Retinal pigment epithelial cell (primary cell): ENCODE measurements at regions not wholly inside any gene's neighbourhood (a gene's known extent, or its start where the extent isn't known, plus 50 kb on each side); places are given as distances from the start of the nearest gene placed in this dataset.

Source experiments
- DNase-seq: peaks from one replicate; pipeline ENCODE4 v3.0.0-alpha.2; 2010; ENCODE audit warnings: low read depth
- H3K4me3 ChIP-seq: 2 replicates; pipeline ENCODE4 v1.5.1; 2011; ENCODE audit warnings: mild to moderate bottlenecking, low read length, control low read depth, moderate library complexity
- TF ChIP-seq, protein P1 (sequence below): conservative IDR thresholded peaks from 2 replicates; pipeline ENCODE4 v1.5.1; 2011; ENCODE audit warnings: low read depth, low read length, control low read depth, inconsistent platforms

DNA sequence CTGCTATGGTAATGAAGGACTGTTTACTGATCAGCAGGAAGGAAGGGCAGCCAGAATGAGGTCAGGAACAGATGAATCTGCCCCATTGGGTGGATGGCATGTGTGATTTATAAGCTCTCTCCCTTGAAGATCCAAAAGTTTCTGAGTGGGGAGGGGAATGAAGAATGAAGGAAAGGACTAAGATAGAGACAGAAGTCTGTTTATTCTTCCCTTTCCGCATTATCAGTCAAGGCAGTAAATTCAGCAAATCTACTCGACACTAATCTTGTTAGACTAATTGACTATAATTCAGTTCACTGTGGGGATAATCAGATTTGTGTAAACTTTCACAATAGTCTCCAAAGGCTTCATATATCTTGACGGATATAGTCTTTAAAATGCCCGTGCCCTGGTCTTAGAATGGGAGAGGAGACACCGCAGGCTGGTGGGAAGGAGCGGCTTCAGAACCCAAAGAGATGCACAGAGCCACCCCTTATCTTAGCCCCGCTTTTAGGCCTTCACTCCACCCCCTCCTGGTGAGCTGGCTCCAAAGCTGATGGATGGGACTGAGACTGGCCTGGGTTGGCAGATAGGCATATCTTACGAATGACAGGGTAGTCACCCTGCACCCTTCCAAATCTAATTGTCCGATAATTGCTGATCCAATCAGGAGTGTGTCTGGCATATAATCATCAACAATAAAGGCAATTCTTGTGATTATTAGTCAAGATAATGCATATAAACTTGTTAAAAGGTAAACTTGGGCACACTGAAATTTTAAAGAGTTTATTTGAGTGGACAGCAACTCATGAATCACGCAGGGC is 76.0 kb upstream of the PPM1J start:
- peak; percentile 25 for DNase-seq
- H3K4me3 ChIP-seq: no peak overlapping the region

GRCh38 chr1:112788561-112788960 is 73.4 kb upstream of the PPM1J start:
- TF ChIP-seq, protein P1, sequence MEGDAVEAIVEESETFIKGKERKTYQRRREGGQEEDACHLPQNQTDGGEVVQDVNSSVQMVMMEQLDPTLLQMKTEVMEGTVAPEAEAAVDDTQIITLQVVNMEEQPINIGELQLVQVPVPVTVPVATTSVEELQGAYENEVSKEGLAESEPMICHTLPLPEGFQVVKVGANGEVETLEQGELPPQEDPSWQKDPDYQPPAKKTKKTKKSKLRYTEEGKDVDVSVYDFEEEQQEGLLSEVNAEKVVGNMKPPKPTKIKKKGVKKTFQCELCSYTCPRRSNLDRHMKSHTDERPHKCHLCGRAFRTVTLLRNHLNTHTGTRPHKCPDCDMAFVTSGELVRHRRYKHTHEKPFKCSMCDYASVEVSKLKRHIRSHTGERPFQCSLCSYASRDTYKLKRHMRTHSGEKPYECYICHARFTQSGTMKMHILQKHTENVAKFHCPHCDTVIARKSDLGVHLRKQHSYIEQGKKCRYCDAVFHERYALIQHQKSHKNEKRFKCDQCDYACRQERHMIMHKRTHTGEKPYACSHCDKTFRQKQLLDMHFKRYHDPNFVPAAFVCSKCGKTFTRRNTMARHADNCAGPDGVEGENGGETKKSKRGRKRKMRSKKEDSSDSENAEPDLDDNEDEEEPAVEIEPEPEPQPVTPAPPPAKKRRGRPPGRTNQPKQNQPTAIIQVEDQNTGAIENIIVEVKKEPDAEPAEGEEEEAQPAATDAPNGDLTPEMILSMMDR: no peak
- H3K4me3 ChIP-seq: no peak overlapping the region
- DNase-seq: no peak

More for the DNA sequence above, 76.0 kb upstream of the PPM1J start:
- TF ChIP-seq, protein P1: peak; percentile 3

- H3K4me3 ChIP-seq: no peak overlapping the region
- no peak for DNase-seq
- TF ChIP-seq, protein P1: no peak
Observed at GRCh38 chr1:112788054-112788453, 72.9 kb upstream of the PPM1J start.

GRCh38 chr1:112783059-112783458 is 67.9 kb upstream of the PPM1J start:
- DNase-seq: no peak
- no peak overlapping the region for H3K4me3 ChIP-seq

GRCh38 chr1:112779665-112780526 is 64.8 kb upstream of the PPM1J start:
- DNase-seq: no peak
- H3K4me3 ChIP-seq: no peak overlapping the region
- TF ChIP-seq, protein P1: no peak

More at GRCh38 chr1:112783059-112783458, 67.9 kb upstream of the PPM1J start:
- TF ChIP-seq, protein P1: no peak

GRCh38 chr1:112778137-112778536 is 63.0 kb upstream of the PPM1J start:
- no peak for DNase-seq
- TF ChIP-seq, protein P1: no peak

More at GRCh38 chr1:112778137-112778536, 63.0 kb upstream of the PPM1J start:
- H3K4me3 ChIP-seq: no peak overlapping the region
